ENCODE measurements at regions not wholly inside any gene's neighbourhood (a gene's known extent, or its start where the extent isn't known, plus 50 kb on each side); places are given as distances from the start of the nearest gene placed in this dataset.

DNA sequence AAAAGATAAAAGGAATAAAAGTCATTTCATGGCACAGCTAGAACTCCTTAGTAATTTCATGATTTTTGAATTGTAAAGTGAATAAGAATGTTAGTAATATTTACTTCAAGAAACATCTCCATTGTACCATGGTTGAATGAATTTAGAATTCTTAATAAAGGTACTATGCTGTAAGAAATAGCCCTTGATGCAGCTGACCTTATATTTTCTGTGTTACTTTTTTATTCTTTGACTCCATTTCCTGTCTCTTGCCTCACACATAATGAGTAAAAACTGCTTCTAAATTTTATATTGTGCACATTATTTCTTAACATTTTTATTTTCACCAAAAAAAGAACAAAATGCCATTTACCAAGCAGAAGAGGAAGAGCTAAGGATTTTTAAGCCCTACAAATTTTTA is 81.9 kb upstream of the PDHA2 start:
- Histone ChIP-seq H3K4me3 (no peak overlapping the region), H3K4me1 (no peaks in the 10 kb centered on the region), H3K36me3 (no peaks in the 10 kb centered on the region), H3K27ac (no peak overlapping the region), H3K9me3 (no peaks in the 10 kb centered on the region), H3K27me3 (ENCODE audit: low read depth) (no peaks in the 10 kb centered on the region)
- no peak for DNase-seq
- no peak for ATAC-seq
- intact Hi-C loops (cut with DNase I): no loop called here
- TF ChIP-seq, protein P1, sequence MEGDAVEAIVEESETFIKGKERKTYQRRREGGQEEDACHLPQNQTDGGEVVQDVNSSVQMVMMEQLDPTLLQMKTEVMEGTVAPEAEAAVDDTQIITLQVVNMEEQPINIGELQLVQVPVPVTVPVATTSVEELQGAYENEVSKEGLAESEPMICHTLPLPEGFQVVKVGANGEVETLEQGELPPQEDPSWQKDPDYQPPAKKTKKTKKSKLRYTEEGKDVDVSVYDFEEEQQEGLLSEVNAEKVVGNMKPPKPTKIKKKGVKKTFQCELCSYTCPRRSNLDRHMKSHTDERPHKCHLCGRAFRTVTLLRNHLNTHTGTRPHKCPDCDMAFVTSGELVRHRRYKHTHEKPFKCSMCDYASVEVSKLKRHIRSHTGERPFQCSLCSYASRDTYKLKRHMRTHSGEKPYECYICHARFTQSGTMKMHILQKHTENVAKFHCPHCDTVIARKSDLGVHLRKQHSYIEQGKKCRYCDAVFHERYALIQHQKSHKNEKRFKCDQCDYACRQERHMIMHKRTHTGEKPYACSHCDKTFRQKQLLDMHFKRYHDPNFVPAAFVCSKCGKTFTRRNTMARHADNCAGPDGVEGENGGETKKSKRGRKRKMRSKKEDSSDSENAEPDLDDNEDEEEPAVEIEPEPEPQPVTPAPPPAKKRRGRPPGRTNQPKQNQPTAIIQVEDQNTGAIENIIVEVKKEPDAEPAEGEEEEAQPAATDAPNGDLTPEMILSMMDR (IDR thresholded peaks at IDR 0.05): no peak

GRCh38 chr4:95754667-95755066 is 85.2 kb upstream of the PDHA2 start:
- Histone ChIP-seq H3K27me3 (ENCODE audit: low read depth) (no peaks in the 10 kb centered on the region), H3K4me3 (no peak overlapping the region), H3K27ac (no peak overlapping the region), H3K36me3 (no peaks in the 10 kb centered on the region), H3K4me1 (no peaks in the 10 kb centered on the region), H3K9me3 (no peaks in the 10 kb centered on the region)
- no peak for ATAC-seq
- DNase-seq: no peak
- intact Hi-C loops (cut with DNase I): no loop called here
- TF ChIP-seq, protein P1 (IDR thresholded peaks at IDR 0.05): no peak

DNA sequence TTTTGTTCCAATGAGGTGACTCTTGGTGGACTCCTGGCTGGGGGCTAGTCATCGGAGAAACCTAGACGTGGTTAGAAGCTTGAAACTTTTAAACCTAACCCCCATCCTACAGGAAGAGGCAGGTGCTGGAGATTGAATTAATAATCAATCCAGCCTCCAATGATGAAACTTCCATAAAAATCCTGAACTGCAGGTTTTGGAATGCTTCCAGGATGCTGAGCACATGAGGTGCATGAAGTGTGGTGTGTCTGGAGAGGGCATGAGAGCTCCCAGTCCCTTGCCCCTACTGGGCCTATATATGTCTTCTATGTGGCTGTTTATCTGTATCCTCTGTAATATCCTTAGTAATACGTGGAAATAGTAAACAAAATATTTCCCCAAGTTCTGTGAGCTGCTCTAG is 90.7 kb upstream of the PDHA2 start:
- DNase-seq (no peak), ATAC-seq (no peak)
- TF ChIP-seq, protein P1 (IDR thresholded peaks at IDR 0.05): no peak
- no peak overlapping the region for H3K4me3 ChIP-seq
- H3K36me3 ChIP-seq: no peaks in the 10 kb centered on the region
- intact Hi-C loops (cut with DNase I): no loop called here
- H3K9me3 ChIP-seq: no peaks in the 10 kb centered on the region
- H3K27me3 ChIP-seq (ENCODE audit: low read depth): no peaks in the 10 kb centered on the region
- no peak overlapping the region for H3K27ac ChIP-seq
- H3K4me1 ChIP-seq: no peaks in the 10 kb centered on the region

DNA sequence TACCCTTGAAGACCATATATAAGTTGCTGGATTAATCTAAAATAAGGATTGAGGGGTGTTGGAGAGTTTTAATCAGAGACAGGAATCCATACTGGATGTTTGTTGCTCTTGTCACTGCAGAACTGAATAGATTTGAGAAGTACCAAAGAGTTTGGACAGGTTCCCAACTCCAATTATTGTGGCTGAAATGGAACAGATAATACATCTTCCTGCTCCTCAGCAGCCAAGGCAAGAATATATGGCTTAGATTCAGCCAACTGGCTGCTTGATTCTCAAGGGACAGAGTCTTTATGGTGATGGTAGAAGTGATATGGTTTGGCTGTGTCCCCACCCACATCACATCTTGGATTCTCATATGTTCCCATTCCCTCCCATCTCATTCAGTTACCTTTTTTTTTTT is 97.0 kb upstream of the PDHA2 start:
- Histone ChIP-seq H3K27ac (no peak overlapping the region), H3K36me3 (no peaks in the 10 kb centered on the region), H3K4me3 (no peak overlapping the region), H3K4me1 (no peaks in the 10 kb centered on the region), H3K27me3 (ENCODE audit: low read depth) (no peaks in the 10 kb centered on the region), H3K9me3 (no peaks in the 10 kb centered on the region)
- DNase-seq: no peak
- intact Hi-C loops (cut with DNase I): no loop called here
- TF ChIP-seq, protein P1 (IDR thresholded peaks at IDR 0.05): no peak
- no peak for ATAC-seq

GRCh38 chr4:95742179-95742578 is 97.7 kb upstream of the PDHA2 start:
- Histone ChIP-seq H3K4me3 (no peak overlapping the region), H3K27ac (no peak overlapping the region), H3K36me3 (no peaks in the 10 kb centered on the region), H3K27me3 (ENCODE audit: low read depth) (no peaks in the 10 kb centered on the region), H3K4me1 (no peaks in the 10 kb centered on the region), H3K9me3 (no peaks in the 10 kb centered on the region)
- ATAC-seq: no peak
- no peak for DNase-seq
- intact Hi-C loops (cut with DNase I): no loop called here
- TF ChIP-seq, protein P1 (IDR thresholded peaks at IDR 0.05): no peak

- Histone ChIP-seq H3K27me3 (ENCODE audit: low read depth) (no peaks in the 10 kb centered on the region), H3K4me3 (no peak overlapping the region), H3K9me3 (no peaks in the 10 kb centered on the region), H3K4me1 (no peaks in the 10 kb centered on the region), H3K27ac (no peak overlapping the region), H3K36me3 (no peaks in the 10 kb centered on the region)
- no peak for ATAC-seq
- TF ChIP-seq, protein P1 (IDR thresholded peaks at IDR 0.05): no peak
- intact Hi-C loops (cut with DNase I): no loop called here
- DNase-seq: no peak
These were observed 107.8 kb upstream of the PDHA2 start for GRCh38 chr4:95732061-95732460.
